HFF-Myc (cell line): ENCODE measurements at regions not wholly inside any gene's neighbourhood (a gene's known extent, or its start where the extent isn't known, plus 50 kb on each side); places are given as distances from the start of the nearest gene placed in this dataset.

ENCODE experiments used
- DNase-seq: peaks from one replicate; pipeline ENCODE4 v3.0.0-alpha.2; 2011; ENCODE audit warnings: low read depth; ENCODE audit errors: extremely low read depth
- H3K4me3 ChIP-seq: replicated peaks from 2 replicates; pipeline ENCODE4 v1.5.1; 2011; ENCODE audit warnings: low read depth, mild to moderate bottlenecking, control low read depth, low read length
- TF ChIP-seq, protein P1 (sequence below): IDR thresholded peaks from 2 replicates; pipeline ENCODE4 v1.5.1; 2012; ENCODE audit warnings: mild to moderate bottlenecking, low read depth, low read length, control low read depth; ENCODE audit errors: missing control alignments

DNA sequence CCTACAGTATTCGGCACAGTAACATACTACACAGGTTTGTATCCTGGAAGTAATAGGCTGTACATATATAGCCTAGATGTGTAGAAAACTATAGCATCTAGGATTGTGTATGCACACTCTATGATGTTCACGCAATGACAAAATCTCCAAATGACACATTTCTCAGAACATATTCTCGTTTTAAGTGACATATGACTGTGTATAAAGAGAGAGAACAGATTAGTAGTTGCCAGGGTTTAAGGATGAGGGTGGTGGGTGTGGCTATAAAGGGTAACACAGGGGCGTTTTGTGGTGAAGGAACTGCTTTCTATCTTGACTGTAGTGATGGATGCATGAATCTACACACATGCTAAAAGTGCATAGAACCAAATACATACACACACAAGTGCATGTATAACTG, 101.2 kb downstream of the ARL4A start:
- H3K4me3 ChIP-seq: no peak overlapping the region
- DNase-seq: no peak
- TF ChIP-seq, protein P1, sequence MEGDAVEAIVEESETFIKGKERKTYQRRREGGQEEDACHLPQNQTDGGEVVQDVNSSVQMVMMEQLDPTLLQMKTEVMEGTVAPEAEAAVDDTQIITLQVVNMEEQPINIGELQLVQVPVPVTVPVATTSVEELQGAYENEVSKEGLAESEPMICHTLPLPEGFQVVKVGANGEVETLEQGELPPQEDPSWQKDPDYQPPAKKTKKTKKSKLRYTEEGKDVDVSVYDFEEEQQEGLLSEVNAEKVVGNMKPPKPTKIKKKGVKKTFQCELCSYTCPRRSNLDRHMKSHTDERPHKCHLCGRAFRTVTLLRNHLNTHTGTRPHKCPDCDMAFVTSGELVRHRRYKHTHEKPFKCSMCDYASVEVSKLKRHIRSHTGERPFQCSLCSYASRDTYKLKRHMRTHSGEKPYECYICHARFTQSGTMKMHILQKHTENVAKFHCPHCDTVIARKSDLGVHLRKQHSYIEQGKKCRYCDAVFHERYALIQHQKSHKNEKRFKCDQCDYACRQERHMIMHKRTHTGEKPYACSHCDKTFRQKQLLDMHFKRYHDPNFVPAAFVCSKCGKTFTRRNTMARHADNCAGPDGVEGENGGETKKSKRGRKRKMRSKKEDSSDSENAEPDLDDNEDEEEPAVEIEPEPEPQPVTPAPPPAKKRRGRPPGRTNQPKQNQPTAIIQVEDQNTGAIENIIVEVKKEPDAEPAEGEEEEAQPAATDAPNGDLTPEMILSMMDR: no peak

DNA sequence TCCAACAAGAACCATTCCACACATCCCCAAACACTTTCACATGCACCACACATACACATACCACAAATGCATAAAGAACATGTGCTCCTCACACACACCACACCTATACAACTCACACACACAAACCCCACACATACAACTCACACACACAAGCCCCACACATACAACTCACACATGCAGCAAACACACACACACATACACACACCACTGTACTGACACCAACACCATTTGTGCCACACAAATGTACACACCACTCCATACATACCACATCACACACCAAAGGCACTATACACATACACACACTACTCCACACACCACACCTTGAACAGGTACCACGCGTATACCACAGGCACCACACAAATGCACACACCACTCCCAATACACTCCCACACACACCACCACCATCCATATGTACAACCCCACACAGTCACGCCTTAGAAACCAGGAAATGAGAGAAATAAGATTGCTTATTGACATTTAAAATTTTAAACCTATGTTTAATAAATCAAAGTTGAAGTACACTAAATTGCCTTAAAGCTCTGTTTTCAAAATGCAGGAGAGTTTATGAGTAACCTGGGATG, 107.4 kb downstream of the ARL4A start:
- H3K4me3 ChIP-seq: no peak overlapping the region
- TF ChIP-seq, protein P1: no peak
- DNase-seq: no peak

DNA sequence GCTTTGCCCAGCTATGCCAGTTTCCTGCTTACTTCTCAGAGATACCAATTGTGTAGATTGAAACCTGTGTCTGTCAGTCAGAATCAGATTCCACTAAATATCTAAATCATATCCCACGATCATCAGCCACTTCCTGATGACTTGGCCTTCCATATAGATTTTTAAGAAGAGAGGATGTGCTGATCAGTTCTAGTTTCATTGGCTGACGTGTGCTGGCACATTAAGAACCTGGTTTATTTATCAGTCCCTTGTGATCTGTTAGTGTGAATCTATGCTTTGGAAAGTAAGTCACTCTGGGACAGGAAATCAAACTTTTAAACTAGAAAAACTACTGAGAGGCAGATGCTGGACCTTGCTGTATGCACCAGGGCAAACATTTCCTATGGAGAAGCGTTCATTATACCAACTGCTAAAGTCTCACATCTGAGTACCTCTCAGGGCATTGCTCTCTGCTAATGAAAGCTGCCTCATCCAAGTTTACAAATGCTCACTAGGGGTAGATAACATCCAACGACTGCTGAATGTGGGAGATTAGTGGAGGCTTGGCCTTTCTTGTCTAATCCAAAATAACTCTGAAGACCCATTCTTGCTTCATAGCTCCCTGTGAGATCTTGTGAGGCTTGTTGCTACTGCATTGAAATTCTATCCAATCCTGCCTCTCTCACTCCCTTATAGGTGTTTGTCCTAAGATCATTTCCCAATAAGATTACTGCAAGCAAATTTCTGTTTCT, 109.1 kb downstream of the ARL4A start:
- DNase-seq: no peak
- TF ChIP-seq, protein P1: no peak
- no peak overlapping the region for H3K4me3 ChIP-seq

DNA sequence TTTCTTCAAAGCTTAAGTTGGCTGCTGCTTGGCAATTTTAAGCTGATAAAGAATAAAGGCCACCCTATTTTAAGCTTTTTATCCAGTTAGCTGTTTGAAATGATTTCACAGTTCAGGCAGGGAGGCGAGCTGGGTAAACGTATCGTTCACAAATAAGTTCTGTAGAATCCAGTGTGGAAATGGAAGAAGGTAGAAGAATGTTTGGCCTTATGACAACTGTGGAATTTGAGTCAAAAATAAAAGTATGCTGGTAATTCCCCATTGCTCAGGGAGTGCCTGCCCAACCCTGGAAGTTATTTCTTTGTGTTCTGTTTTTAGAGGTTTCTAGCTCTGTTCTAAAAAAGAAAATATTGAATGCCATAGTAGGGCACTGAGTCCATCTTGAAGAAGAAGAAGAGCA, 113.1 kb downstream of the ARL4A start:
- no peak for DNase-seq
- no peak overlapping the region for H3K4me3 ChIP-seq
- TF ChIP-seq, protein P1: no peak

DNA sequence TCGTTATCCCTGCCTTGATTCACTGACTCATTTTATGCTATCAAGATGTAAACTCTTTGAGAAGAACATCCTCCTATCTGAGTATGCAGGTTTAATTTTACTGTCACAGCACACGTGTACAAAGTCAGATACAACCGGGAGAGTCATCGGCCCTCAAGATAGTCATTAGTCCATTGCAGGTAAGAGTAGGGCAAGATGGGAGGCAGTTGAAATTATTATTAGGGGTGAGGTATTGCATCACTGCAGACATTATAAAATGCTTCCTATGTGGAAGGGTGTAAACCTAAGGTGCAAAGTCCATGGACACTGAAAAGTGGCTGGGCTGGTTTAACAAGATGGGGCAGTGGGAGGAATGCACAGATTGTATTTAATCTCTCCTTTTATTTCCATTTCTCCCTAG, 113.7 kb downstream of the ARL4A start:
- TF ChIP-seq, protein P1: no peak
- H3K4me3 ChIP-seq: no peak overlapping the region
- no peak for DNase-seq

DNA sequence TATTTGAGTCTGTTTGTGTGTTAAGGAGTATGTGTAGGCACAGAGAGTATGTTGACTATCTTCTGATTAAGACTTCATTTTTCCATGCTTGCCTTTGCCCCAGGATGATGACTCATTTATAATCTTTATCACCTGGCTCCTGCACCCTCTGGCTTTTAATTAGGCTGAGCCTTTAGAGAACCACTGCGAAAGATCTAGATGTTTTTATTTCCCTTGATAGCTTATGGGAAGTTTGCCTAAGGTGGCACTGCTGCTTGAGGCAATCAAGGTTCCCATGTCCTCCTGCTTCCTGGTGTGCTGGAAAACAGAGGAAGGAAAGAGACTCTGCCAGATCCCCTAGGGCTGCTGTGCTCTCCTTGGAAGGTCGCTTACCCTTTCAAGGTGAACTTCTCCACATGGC, 114.6 kb downstream of the ARL4A start:
- TF ChIP-seq, protein P1: no peak
- H3K4me3 ChIP-seq: no peak overlapping the region
- no peak for DNase-seq
